ENCODE measurements at regions not wholly inside any gene's neighbourhood (a gene's known extent, or its start where the extent isn't known, plus 50 kb on each side); places are given as distances from the start of the nearest gene placed in this dataset.

- TF ChIP-seq CTCF (IDR thresholded peaks at IDR 0.05) (no peak), POLR2A (IDR thresholded peaks at IDR 0.05) (no peak)
Observed at GRCh38 chr2:220068846-220069245, 441.4 kb downstream of the SLC4A3 start.
